GM19438 (cell line): ENCODE measurements at regions not wholly inside any gene's neighbourhood (a gene's known extent, or its start where the extent isn't known, plus 50 kb on each side); places are given as distances from the start of the nearest gene placed in this dataset.

ENCODE experiments used
- ATAC-seq: cut with Tn5 transposase; IDR thresholded peaks from one replicate; pipeline ENCODE4 v1.9.1; 2021; ENCODE audit warnings: low read depth; ENCODE audit not compliant: unreplicated experiment

GRCh38 chr2:118622913-118623312 lies 224.5 kb downstream of the EN1 start:
- no peak for ATAC-seq

GRCh38 chr2:118622108-118622507 lies 225.3 kb downstream of the EN1 start:
- ATAC-seq: no peak

- ATAC-seq: no peak
Observed at GRCh38 chr2:118618279-118618678, 229.2 kb downstream of the EN1 start.

- ATAC-seq: no peak
Observed at GRCh38 chr2:118616432-118616831, 231.0 kb downstream of the EN1 start.

GRCh38 chr2:118614841-118615271 lies 232.6 kb downstream of the EN1 start:
- no peak for ATAC-seq

- ATAC-seq: no peak
Observed at GRCh38 chr2:118613737-118614136, 233.7 kb downstream of the EN1 start.

- ATAC-seq: no peak
Observed at GRCh38 chr2:118611691-118612090, 235.8 kb downstream of the EN1 start.

- ATAC-seq: no peak
Observed at GRCh38 chr2:118609138-118609537, 238.3 kb downstream of the EN1 start.

GRCh38 chr2:118607641-118608040 lies 239.8 kb downstream of the EN1 start:
- no peak for ATAC-seq

GRCh38 chr2:118604811-118605210 lies 242.6 kb downstream of the EN1 start:
- ATAC-seq: no peak

- no peak for ATAC-seq
Observed at GRCh38 chr2:118604371-118604770, 243.1 kb downstream of the EN1 start.

- ATAC-seq: no peak
Observed at GRCh38 chr2:118599141-118599540, 248.3 kb downstream of the EN1 start.

- no peak for ATAC-seq
Observed at GRCh38 chr2:118596620-118597019, 250.8 kb downstream of the EN1 start.

- ATAC-seq: no peak
Observed at GRCh38 chr2:118593257-118593656, 254.2 kb downstream of the EN1 start.

GRCh38 chr2:118591223-118591622 lies 256.2 kb downstream of the EN1 start:
- ATAC-seq: no peak

GRCh38 chr2:118589721-118590120 lies 257.7 kb downstream of the EN1 start:
- ATAC-seq: no peak

- no peak for ATAC-seq
Observed at GRCh38 chr2:118588850-118589249, 258.6 kb downstream of the EN1 start.

GRCh38 chr2:118586312-118586711 lies 261.1 kb downstream of the EN1 start:
- no peak for ATAC-seq

- ATAC-seq: no peak
Observed at GRCh38 chr2:118584877-118585276, 262.6 kb downstream of the EN1 start.

- ATAC-seq: no peak
Observed at GRCh38 chr2:118584062-118584749, 263.2 kb downstream of the EN1 start.

- no peak for ATAC-seq
Observed at GRCh38 chr2:118582058-118582457, 265.4 kb downstream of the EN1 start.

GRCh38 chr2:118580651-118581050 lies 266.8 kb downstream of the EN1 start:
- ATAC-seq: no peak

GRCh38 chr2:118580107-118580506 lies 267.3 kb downstream of the EN1 start:
- no peak for ATAC-seq
